ENCODE measurements at regions not wholly inside any gene's neighbourhood (a gene's known extent, or its start where the extent isn't known, plus 50 kb on each side); places are given as distances from the start of the nearest gene placed in this dataset.
A peak's percentile ranks its signal among the peaks of the same experiment; 100 is the strongest.

GRCh38 chr13:107239213-107239612, 671.3 kb upstream of the ARGLU1 start:
- H3K4me3 Mint-ChIP-seq = no peak overlapping the region
- no peaks in the 10 kb centered on the region for H3K9me3 Mint-ChIP-seq
- no peak overlapping the region for H3K27ac Mint-ChIP-seq
- POLR2A ChIA-PET = no interaction called here
- H3K4me1 Mint-ChIP-seq = no peaks in the 10 kb centered on the region
- no peaks in the 10 kb centered on the region for H3K27me3 Mint-ChIP-seq
- DNase-seq = no peak
- CTCF ChIA-PET = no interaction called here
- H3K36me3 Mint-ChIP-seq (ENCODE audit: low read depth) = no peaks in the 10 kb centered on the region

DNA sequence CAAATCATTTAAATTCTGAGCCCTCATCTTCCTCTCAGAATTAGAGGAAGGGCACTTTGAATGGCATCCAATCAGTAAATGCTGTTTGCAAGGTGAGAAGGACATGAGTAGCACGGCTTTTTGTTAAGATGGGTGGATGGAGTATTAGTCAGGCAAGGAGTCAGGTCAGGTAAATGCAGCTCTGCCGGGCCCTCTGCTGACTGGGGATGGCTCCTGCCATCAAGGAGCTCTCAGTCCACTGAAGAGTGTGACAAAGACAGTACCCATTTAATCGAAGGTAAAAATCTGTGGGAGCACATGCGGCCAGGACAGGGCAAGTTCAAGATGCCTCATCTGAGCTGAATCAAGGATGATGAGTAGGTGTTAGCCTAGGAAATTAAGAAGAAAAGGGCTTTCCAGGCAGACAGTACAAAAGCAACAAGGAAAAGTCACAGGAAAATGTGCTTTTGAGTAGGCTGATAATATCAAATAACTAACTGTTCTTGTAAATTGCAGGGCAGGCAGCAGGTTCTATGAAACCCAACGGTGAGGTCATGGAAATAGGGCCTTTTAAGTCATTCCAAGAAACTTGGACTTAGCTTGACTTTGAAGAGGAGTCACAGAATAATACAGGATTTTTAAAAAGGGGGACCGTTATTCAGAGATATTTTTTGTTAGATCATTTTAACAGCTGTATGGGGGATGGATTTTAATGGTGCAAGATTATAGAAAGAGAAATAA, 670.5 kb upstream of the ARGLU1 start:
- no peaks in the 10 kb centered on the region for H3K36me3 Mint-ChIP-seq (ENCODE audit: low read depth)
- no peak for DNase-seq
- no peaks in the 10 kb centered on the region for H3K27me3 Mint-ChIP-seq
- CTCF ChIA-PET = interaction anchor here (1.0 kb wide), 1 partner anchor 25 kb away, joined by 3 read pairs; no protein-coding TSS in a partner anchor
- no peak overlapping the region for H3K4me3 Mint-ChIP-seq
- no peaks in the 10 kb centered on the region for H3K4me1 Mint-ChIP-seq
- no peaks in the 10 kb centered on the region for H3K9me3 Mint-ChIP-seq
- POLR2A ChIA-PET = no interaction called here
- H3K27ac Mint-ChIP-seq = no peak overlapping the region

- no peak overlapping the region for H3K27ac Mint-ChIP-seq
- DNase-seq = no peak
- no peak overlapping the region for H3K4me3 Mint-ChIP-seq
- H3K36me3 Mint-ChIP-seq (ENCODE audit: low read depth) = no peaks in the 10 kb centered on the region
- H3K27me3 Mint-ChIP-seq = no peaks in the 10 kb centered on the region
- H3K4me1 Mint-ChIP-seq = no peaks in the 10 kb centered on the region
- ChIA-PET POLR2A (no interaction called here), CTCF (no interaction called here)
- no peaks in the 10 kb centered on the region for H3K9me3 Mint-ChIP-seq
Measured at GRCh38 chr13:107234319-107235073, 666.6 kb upstream of the ARGLU1 start.

GRCh38 chr13:107233541-107233940, 665.6 kb upstream of the ARGLU1 start:
- DNase-seq = no peak
- CTCF ChIA-PET = no interaction called here
- H3K27ac Mint-ChIP-seq = no peak overlapping the region
- no peaks in the 10 kb centered on the region for H3K27me3 Mint-ChIP-seq
- POLR2A ChIA-PET = no interaction called here
- no peaks in the 10 kb centered on the region for H3K9me3 Mint-ChIP-seq
- H3K36me3 Mint-ChIP-seq (ENCODE audit: low read depth) = no peaks in the 10 kb centered on the region
- H3K4me1 Mint-ChIP-seq = no peaks in the 10 kb centered on the region
- no peak overlapping the region for H3K4me3 Mint-ChIP-seq

- H3K27me3 Mint-ChIP-seq = no peaks in the 10 kb centered on the region
- no peak for DNase-seq
- ChIA-PET POLR2A (no interaction called here), CTCF (no interaction called here)
- H3K4me1 Mint-ChIP-seq = no peaks in the 10 kb centered on the region
- H3K9me3 Mint-ChIP-seq = no peaks in the 10 kb centered on the region
- H3K36me3 Mint-ChIP-seq (ENCODE audit: low read depth) = no peaks in the 10 kb centered on the region
- H3K4me3 Mint-ChIP-seq = no peak overlapping the region
- no peak overlapping the region for H3K27ac Mint-ChIP-seq
Measured at GRCh38 chr13:107231944-107232343, 664.0 kb upstream of the ARGLU1 start.

DNA sequence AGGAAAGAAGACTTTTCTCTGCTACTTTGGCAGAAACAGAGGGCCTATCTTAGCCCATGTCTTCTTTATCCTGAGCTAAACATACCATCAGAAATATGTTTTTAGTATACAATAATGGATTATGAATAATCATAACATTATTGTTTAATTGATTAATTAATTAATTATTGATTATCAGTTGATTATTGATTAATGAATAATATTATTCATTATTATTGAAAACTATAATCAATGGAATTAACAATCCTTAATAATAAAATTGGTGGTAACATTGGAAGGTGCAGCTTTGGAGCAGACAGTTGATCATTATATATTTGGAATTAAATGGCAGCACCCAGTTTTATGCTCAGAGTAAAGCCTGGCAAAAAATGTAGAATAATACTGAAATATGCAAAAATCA, 655.9 kb upstream of the ARGLU1 start:
- CTCF ChIA-PET = no interaction called here
- H3K27ac Mint-ChIP-seq = no peak overlapping the region

DNA sequence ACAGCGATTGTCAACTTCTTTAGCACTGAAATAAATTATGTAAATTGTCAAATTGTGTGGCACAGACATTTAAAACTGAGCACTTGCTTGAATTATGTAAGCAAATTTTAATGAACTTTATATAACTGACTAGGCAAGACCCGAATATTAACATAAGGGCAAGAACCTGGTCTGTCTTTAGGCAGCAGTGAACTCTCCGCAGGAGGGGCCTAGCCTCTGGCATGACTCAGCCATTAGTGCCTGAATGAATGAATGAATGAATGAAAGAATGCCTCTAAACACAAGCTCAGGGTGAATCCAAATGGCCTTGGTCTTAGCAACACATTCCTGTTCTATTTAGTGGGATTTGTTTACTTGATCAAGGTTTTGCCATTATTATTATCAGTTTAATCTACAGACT, 654.7 kb upstream of the ARGLU1 start:
- Mint-ChIP-seq H3K36me3 (ENCODE audit: low read depth) (no peaks in the 10 kb centered on the region), H3K27ac (no peak overlapping the region), H3K4me3 (no peak overlapping the region), H3K27me3 (no peaks in the 10 kb centered on the region), H3K9me3 (no peaks in the 10 kb centered on the region), H3K4me1 (no peaks in the 10 kb centered on the region)
- CTCF ChIA-PET = interaction anchor here (1.7 kb wide), 1 partner anchor 9 kb away, joined by 4 read pairs; no protein-coding TSS in a partner anchor
- DNase-seq = no peak
- POLR2A ChIA-PET = no interaction called here

More for the DNA sequence above, 655.9 kb upstream of the ARGLU1 start:
- Mint-ChIP-seq H3K36me3 (ENCODE audit: low read depth) (no peaks in the 10 kb centered on the region), H3K4me3 (no peak overlapping the region), H3K4me1 (no peaks in the 10 kb centered on the region), H3K27me3 (no peaks in the 10 kb centered on the region), H3K9me3 (no peaks in the 10 kb centered on the region)
- POLR2A ChIA-PET = no interaction called here
- no peak for DNase-seq

DNA sequence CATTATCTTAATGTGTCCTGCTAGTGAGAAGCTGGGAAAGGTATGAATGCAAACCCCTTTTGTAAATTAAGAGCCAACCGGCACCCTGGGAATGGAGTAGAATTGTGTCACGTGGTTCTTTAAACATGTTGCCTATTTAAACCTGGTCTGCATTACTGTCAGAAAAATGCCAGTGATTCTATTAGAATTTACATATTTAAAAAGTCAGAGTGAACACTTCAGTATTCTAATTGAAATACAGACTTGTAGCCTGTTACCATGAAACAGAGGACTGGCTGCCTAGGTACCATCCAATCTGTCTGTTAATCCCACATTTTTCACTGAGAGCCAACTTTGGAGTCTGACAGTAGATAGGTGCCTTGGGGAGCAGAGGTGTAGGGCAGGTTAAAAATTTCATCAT, 652.3 kb upstream of the ARGLU1 start:
- ChIA-PET CTCF (no interaction called here), POLR2A (no interaction called here)
- Mint-ChIP-seq H3K4me3 (no peak overlapping the region), H3K9me3 (no peaks in the 10 kb centered on the region), H3K27me3 (no peaks in the 10 kb centered on the region), H3K4me1 (no peaks in the 10 kb centered on the region), H3K36me3 (ENCODE audit: low read depth) (no peaks in the 10 kb centered on the region), H3K27ac (no peak overlapping the region)
- no peak for DNase-seq

- Mint-ChIP-seq H3K9me3 (no peaks in the 10 kb centered on the region), H3K27ac (no peak overlapping the region), H3K27me3 (no peaks in the 10 kb centered on the region), H3K36me3 (ENCODE audit: low read depth) (no peaks in the 10 kb centered on the region), H3K4me3 (no peak overlapping the region), H3K4me1 (no peaks in the 10 kb centered on the region)
- no peak for DNase-seq
- ChIA-PET CTCF (no interaction called here), POLR2A (no interaction called here)
Measured at GRCh38 chr13:107217251-107217650, 649.3 kb upstream of the ARGLU1 start.

- H3K9me3 Mint-ChIP-seq = no peaks in the 10 kb centered on the region
- no peaks in the 10 kb centered on the region for H3K4me1 Mint-ChIP-seq
- H3K27ac Mint-ChIP-seq = no peak overlapping the region
- no peak for DNase-seq
- ChIA-PET CTCF (no interaction called here), POLR2A (no interaction called here)
- no peaks in the 10 kb centered on the region for H3K27me3 Mint-ChIP-seq
- H3K36me3 Mint-ChIP-seq (ENCODE audit: low read depth) = no peaks in the 10 kb centered on the region
- no peak overlapping the region for H3K4me3 Mint-ChIP-seq
Measured at GRCh38 chr13:107216046-107216755, 648.3 kb upstream of the ARGLU1 start.

DNA sequence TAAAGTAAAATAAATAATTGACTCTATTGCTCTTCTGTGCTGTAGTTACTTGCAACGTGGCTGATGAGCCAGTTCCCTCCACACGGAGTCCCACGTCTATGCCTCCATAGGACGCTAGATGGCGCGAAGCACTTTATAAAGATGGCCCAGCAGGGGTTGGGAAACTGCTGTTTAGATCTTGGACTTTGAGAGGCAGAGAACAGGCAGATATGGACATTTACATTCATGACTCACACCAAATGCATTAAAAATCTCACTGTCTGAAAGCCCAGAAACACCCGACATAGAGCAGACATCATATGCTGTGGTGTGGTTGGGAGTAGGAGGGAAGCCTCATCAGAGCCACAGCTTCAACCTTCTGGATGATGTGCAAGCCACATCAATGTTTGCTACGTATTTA, 643.1 kb upstream of the ARGLU1 start:
- H3K4me1 Mint-ChIP-seq = no peaks in the 10 kb centered on the region
- no peak overlapping the region for H3K4me3 Mint-ChIP-seq
- H3K27ac Mint-ChIP-seq = no peak overlapping the region
- POLR2A ChIA-PET = no interaction called here
- CTCF ChIA-PET = no interaction called here
- no peaks in the 10 kb centered on the region for H3K27me3 Mint-ChIP-seq
- DNase-seq = peak; percentile 52
- no peaks in the 10 kb centered on the region for H3K9me3 Mint-ChIP-seq
- no peaks in the 10 kb centered on the region for H3K36me3 Mint-ChIP-seq (ENCODE audit: low read depth)

DNA sequence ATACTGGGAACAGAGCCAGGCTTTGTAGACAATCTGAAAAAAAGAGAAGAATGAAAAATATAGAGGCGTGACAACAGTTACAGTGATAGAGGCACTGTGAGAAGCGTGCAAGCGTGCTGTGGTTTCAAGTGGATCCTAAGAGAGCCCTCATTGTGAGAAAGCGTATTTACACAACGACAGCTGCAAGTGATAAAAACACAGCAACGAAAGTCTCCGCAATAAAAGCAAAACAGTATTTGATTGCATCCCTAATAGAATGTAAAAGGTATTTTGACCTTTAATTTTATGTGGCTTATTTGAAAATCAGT, 642.7 kb upstream of the ARGLU1 start:
- H3K9me3 Mint-ChIP-seq = no peaks in the 10 kb centered on the region
- ChIA-PET CTCF (no interaction called here), POLR2A (no interaction called here)
- no peaks in the 10 kb centered on the region for H3K36me3 Mint-ChIP-seq (ENCODE audit: low read depth)
- H3K27me3 Mint-ChIP-seq = no peaks in the 10 kb centered on the region
- no peak overlapping the region for H3K4me3 Mint-ChIP-seq
- no peak overlapping the region for H3K27ac Mint-ChIP-seq
- no peak for DNase-seq
- H3K4me1 Mint-ChIP-seq = no peaks in the 10 kb centered on the region

- H3K27me3 Mint-ChIP-seq = no peaks in the 10 kb centered on the region
- ChIA-PET CTCF (no interaction called here), POLR2A (no interaction called here)
- no peaks in the 10 kb centered on the region for H3K9me3 Mint-ChIP-seq
- H3K36me3 Mint-ChIP-seq (ENCODE audit: low read depth) = no peaks in the 10 kb centered on the region
- H3K4me3 Mint-ChIP-seq = no peak overlapping the region
- no peak overlapping the region for H3K27ac Mint-ChIP-seq
- no peak for DNase-seq
- H3K4me1 Mint-ChIP-seq = no peaks in the 10 kb centered on the region
Measured at GRCh38 chr13:107209824-107210722, 642.1 kb upstream of the ARGLU1 start.
